Upper lobe of right lung (tissue), 1 donor: ENCODE measurements at regions not wholly inside any gene's neighbourhood (a gene's known extent, or its start where the extent isn't known, plus 50 kb on each side); places are given as distances from the start of the nearest gene placed in this dataset.
A peak's percentile ranks its signal among the peaks of the same experiment; 100 is the strongest.

Experiments used
- ATAC-seq: fragments of 200-7000 bp; cut with Tn5 transposase; one replicate; pipeline ENCODE4 v1.9.1; 2020; ENCODE audit warnings: mild to moderate bottlenecking, moderate library complexity
- DNase-seq: peaks from one replicate; pipeline ENCODE4 v3.0.0-alpha.2; 2020
- H3K27ac ChIP-seq: fragments of 200-600 bp; one replicate; pipeline ENCODE4 v1.8.0; 2022
- H3K27me3 ChIP-seq: fragments of 200-600 bp; one replicate; pipeline ENCODE4 v1.8.0; 2022; ENCODE audit warnings: mild to moderate bottlenecking
- H3K36me3 ChIP-seq: fragments of 200-600 bp; one replicate; pipeline ENCODE4 v1.8.0; 2022
- H3K4me1 ChIP-seq: fragments of 200-600 bp; one replicate; pipeline ENCODE4 v1.8.0; 2022
- H3K4me3 ChIP-seq: fragments of 200-600 bp; one replicate; pipeline ENCODE4 v1.8.0; 2022; ENCODE audit warnings: mild to moderate bottlenecking
- H3K9me3 ChIP-seq: fragments of 200-600 bp; one replicate; pipeline ENCODE4 v1.8.0; 2022
- intact Hi-C: fragments of 100-400 bp; cut with DNase I; formaldehyde crosslinking; loops from one replicate; pipeline ENCODE4 v1.11.0; 2022
- TF ChIP-seq, protein P1 (sequence below): fragments of 200-600 bp; IDR thresholded peaks from one replicate; pipeline ENCODE4 v1.8.0; 2022; ENCODE audit warnings: antibody characterized with exemption
- donor health status: DM: no; HTN: yes; CAD: no; lungs with severe emphysema.

DNA sequence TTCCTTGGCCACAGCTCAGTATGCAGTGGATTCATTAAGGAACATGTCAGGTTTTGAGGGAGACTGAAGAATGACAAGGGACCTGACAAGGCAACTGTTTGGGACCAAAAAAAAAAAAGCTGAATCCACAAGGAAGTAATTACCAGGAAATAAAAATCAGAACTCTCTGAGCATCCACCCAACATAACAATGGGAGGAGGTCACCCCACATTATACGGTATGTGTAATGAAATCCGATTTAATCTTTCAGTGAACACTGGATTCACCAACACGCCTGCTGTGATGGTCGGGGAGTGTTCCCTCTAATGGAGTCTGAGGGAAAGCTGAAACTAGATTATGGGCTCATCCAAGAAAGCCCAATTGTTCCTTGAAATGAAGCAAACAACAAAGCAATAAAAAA lies 329.3 kb downstream of the ETAA1 start:
- no peak for ATAC-seq
- Histone ChIP-seq H3K27ac (no peak overlapping the region), H3K36me3 (no peaks in the 10 kb centered on the region), H3K4me1 (no peaks in the 10 kb centered on the region), H3K27me3 (no peaks in the 10 kb centered on the region), H3K9me3 (no peaks in the 10 kb centered on the region), H3K4me3 (no peak overlapping the region)
- TF ChIP-seq, protein P1, sequence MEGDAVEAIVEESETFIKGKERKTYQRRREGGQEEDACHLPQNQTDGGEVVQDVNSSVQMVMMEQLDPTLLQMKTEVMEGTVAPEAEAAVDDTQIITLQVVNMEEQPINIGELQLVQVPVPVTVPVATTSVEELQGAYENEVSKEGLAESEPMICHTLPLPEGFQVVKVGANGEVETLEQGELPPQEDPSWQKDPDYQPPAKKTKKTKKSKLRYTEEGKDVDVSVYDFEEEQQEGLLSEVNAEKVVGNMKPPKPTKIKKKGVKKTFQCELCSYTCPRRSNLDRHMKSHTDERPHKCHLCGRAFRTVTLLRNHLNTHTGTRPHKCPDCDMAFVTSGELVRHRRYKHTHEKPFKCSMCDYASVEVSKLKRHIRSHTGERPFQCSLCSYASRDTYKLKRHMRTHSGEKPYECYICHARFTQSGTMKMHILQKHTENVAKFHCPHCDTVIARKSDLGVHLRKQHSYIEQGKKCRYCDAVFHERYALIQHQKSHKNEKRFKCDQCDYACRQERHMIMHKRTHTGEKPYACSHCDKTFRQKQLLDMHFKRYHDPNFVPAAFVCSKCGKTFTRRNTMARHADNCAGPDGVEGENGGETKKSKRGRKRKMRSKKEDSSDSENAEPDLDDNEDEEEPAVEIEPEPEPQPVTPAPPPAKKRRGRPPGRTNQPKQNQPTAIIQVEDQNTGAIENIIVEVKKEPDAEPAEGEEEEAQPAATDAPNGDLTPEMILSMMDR: no peak
- no peak for DNase-seq
- intact Hi-C loops: no loop called here

DNA sequence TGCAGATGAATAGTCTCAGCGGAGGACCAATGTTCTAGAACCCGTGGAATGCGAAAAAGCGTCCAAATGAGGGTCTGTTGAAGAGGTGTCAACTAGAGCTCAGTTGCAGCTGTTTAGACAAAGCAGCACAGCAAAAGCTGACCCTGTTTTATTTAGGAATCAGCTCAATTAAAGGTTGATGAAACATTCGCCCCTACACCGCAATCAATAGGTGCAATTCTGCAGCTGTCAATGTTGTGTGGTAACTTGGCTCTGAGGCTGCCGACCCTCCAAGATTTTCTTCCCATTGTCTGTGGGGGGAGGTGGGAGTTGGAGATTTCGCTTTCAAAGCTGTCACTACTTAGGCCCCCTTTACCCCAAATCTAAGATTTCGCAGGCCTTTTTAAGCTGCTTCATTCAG lies 330.0 kb downstream of the ETAA1 start:
- no peaks in the 10 kb centered on the region for H3K9me3 ChIP-seq
- H3K4me1 ChIP-seq: no peaks in the 10 kb centered on the region
- TF ChIP-seq, protein P1: no peak
- no peaks in the 10 kb centered on the region for H3K36me3 ChIP-seq
- no peak for DNase-seq
- no peaks in the 10 kb centered on the region for H3K27me3 ChIP-seq
- H3K4me3 ChIP-seq: no peak overlapping the region
- H3K27ac ChIP-seq: no peak overlapping the region
- intact Hi-C loops: no loop called here
- no peak for ATAC-seq

DNA sequence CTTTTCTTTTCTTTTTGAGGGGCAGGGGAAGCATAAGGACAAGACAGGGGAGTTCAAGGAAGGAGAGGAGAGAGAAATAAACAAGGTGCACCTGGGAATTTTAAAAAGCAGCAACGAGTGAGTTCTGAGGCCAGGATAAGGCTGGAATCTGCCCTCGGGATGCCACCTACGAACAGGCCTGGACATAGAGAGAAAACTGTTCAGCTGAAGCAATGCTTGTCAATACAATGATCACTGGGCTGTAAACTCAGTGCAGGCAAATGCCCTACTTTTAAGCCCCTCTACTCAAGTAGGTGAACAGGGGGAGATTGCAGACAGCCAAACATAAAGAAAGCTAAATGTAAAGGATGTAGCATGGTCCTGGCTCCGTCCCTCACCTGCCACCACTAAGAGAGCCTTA lies 330.5 kb downstream of the ETAA1 start:
- TF ChIP-seq, protein P1: no peak
- Histone ChIP-seq H3K4me1 (no peaks in the 10 kb centered on the region), H3K27me3 (no peaks in the 10 kb centered on the region), H3K4me3 (no peak overlapping the region), H3K36me3 (no peaks in the 10 kb centered on the region), H3K27ac (no peak overlapping the region), H3K9me3 (no peaks in the 10 kb centered on the region)
- ATAC-seq (no peak), DNase-seq (no peak)
- intact Hi-C loops: no loop called here

DNA sequence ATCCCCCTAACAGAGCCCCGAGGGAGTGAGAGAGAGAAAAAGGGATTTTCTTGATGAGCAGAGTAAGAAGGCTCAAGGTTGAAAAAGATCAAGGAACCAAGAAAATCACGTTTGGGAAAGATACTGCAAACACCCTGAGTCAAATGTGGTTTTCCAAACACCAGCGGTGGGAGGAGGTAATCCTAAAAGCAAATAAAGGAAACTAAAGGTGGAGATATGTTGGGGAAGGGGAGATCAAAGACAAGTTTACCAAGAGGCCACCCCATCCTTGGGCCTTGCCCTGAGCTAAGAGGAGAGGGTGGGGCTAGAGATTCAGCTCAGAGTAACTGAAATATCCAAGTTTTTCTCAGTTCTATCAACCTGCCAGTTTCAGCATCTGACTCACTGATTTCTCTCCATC lies 332.3 kb downstream of the ETAA1 start:
- intact Hi-C loops: no loop called here
- no peaks in the 10 kb centered on the region for H3K36me3 ChIP-seq
- H3K27me3 ChIP-seq: no peaks in the 10 kb centered on the region
- H3K4me1 ChIP-seq: no peaks in the 10 kb centered on the region
- H3K4me3 ChIP-seq: no peak overlapping the region
- DNase-seq: no peak
- no peaks in the 10 kb centered on the region for H3K9me3 ChIP-seq
- TF ChIP-seq, protein P1: no peak
- no peak for ATAC-seq
- no peak overlapping the region for H3K27ac ChIP-seq

DNA sequence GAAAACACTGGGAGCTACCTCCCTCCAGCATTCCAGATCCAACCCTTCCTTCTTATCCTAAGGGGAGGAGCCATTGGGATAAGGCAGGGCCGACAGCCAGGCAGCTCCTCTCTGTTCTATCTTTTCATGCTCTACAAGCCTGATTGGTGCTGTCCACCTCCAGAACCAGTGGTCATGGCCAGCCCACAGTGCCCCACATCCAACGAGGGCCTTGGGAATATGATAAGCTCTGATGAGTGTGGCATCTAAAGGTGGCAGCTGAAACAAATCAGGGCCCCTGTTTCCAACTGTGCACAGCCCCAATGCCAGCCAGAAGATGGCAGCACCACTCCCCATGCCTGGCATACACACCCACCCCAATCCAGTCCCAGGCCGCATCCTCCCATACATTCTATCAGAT lies 329.3 kb downstream of the C1D start:
- ATAC-seq: peak; percentile 87
- Histone ChIP-seq H3K9me3 (no peaks in the 10 kb centered on the region), H3K4me3 (no peak overlapping the region), H3K27me3 (no peaks in the 10 kb centered on the region), H3K27ac (no peak overlapping the region), H3K4me1 (no peaks in the 10 kb centered on the region), H3K36me3 (no peaks in the 10 kb centered on the region)
- intact Hi-C loops: no loop called here
- TF ChIP-seq, protein P1: peak; percentile 57
- DNase-seq: peak; percentile 67

- no peaks in the 10 kb centered on the region for H3K9me3 ChIP-seq
- no peak overlapping the region for H3K27ac ChIP-seq
- no peaks in the 10 kb centered on the region for H3K27me3 ChIP-seq
- H3K4me3 ChIP-seq: no peak overlapping the region
- intact Hi-C loops: no loop called here
- no peak for DNase-seq
- TF ChIP-seq, protein P1: no peak
- no peaks in the 10 kb centered on the region for H3K4me1 ChIP-seq
- no peaks in the 10 kb centered on the region for H3K36me3 ChIP-seq
- no peak for ATAC-seq
Observed at GRCh38 chr2:67752199-67752598, 310.6 kb downstream of the C1D start.
